GM18508 (cell line): ENCODE measurements at regions not wholly inside any gene's neighbourhood (a gene's known extent, or its start where the extent isn't known, plus 50 kb on each side); places are given as distances from the start of the nearest gene placed in this dataset.

Experiments
- ATAC-seq: cut with Tn5 transposase; IDR thresholded peaks from one replicate; pipeline ENCODE4 v1.9.1; 2021; ENCODE audit warnings: moderate number of reproducible peaks; ENCODE audit not compliant: insufficient read depth, unreplicated experiment

- no peak for ATAC-seq
Observed at GRCh38 chr6:106918115-106918514, 56.4 kb downstream of the CD24 start.

DNA sequence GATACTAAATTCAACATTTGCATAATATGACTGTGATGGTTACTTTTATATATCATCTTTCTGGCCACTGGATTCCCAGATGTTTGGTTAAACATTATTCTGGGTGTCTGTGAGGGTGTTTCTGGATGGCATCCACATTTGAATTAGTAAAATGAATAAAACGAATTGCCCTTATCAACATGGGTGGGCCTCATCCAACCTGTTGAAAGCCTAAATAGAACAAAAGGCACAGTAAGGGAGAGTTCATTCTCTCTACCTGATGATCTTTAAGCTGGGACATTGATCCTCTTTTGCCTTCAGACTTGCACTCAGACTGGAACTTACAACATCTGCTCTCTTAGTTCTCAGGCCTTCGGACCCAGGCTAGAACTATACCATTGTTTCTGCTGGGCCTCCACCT lies 57.6 kb downstream of the CD24 start:
- ATAC-seq, result no peak

DNA sequence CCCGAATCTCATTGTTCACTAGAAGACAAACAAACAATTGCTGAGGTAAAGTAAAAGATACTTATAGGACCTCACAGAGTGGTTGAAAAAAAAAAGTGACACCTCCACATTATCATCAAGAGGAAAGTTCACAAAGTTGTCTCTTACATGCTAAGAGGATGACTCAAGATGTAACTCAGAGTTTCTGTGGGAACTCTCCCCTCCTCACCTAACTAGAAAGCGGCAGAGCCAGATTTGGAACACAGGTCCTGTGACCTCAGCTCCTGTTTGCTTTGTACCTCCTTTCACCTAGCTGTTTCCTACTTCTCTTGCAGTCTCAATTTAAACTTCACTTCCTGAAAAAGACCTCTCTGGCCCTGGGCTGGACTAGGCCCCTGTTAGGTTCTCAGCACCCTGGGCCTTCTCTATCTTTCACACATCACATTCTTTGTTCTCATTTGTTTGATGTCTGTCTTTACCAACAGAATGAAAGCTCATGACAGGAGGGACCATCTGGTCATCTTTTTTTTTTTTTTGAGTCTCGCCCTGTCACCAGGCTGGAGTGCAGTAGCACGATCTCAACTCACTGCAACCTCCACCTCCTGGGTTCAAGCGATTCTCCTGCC lies 60.8 kb downstream of the CD24 start:
- no peak for ATAC-seq

DNA sequence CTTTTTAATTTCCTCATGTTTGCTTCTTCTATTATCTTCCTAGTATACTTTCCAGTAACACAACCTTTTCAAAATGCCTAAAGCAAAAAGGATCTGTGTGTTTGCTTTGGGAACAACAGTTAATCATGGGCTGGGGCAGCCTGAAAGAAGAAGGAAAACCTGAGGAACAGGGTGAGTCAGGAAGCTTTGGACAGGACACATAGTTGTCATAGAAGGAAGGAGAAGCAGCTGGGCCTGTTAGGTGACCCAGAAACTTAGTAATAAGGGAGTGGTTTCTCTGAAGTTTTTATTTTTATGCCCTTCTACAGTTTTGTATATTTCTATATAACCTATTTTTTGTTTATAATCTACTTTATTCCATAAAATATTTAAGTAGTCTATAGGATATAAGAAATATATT lies 61.4 kb downstream of the CD24 start:
- no peak for ATAC-seq

- no peak for ATAC-seq
Observed at GRCh38 chr6:106912091-106912490, 62.4 kb downstream of the CD24 start.

- ATAC-seq, result no peak
Observed at GRCh38 chr6:106910999-106911949, 63.3 kb downstream of the CD24 start.

DNA sequence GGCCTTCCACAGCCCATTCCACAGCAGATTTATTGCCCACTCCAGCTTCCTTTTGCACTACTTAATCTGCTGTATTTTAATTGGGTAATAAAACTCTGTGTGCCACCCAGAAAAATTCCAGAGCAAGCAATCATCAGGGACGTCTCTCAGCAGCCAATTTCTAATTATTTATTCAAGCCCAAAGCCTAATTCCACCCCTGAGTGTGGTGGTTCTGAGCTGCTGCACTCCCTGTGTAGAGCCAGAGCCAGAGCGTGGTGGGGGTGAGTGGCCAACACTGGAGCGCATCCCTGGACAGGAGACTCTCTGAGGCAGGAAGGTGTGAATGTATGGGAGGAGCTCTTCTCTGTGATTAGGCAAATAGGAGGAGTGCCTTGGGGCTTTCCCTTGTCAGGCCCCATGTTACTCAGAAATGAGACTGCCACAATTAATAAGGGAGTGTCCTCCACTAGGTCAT lies 66.1 kb downstream of the CD24 start:
- ATAC-seq, result no peak

DNA sequence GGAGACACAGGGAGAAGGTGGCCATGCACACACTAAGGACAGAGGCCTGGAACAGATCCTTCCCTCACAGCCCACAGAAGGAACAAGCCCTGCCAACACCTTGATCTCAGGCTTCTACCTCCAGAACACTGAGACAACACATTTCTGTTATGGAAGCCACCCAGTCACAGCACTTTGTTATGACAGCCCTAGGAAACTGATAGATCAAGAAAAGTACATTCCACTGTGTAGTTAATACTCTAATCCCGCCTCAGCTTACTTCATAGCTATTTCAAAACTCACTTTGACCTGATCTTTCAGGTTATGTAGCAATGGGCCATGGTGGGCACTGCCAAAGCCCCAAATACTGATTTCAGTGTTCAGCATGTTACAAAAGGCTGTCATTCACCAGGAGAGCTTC lies 66.8 kb downstream of the CD24 start:
- ATAC-seq, result no peak

- ATAC-seq, result no peak
Observed at GRCh38 chr6:106906232-106906631, 68.3 kb downstream of the CD24 start.

DNA sequence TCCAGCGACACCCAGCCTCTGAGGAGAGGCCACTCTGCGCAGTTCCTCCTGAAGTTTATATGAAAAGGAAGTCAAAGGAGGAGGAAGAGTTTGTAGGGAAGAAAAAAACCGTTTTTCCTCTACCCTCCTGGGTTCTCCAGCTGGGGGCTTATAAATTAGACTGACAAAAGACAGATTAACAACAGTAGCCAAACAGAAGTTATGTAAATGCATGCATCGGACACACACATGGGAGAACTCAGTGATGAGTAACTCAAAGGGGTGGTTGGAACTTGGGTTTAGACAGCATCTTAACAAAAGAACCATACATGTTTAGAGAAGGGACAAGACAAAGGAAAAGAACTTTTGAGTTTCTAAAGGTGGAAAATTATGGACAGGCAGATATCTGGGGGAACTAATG lies 71.2 kb downstream of the CD24 start:
- ATAC-seq, result no peak

- no peak for ATAC-seq
Observed at GRCh38 chr6:106901062-106901461, 73.5 kb downstream of the CD24 start.

DNA sequence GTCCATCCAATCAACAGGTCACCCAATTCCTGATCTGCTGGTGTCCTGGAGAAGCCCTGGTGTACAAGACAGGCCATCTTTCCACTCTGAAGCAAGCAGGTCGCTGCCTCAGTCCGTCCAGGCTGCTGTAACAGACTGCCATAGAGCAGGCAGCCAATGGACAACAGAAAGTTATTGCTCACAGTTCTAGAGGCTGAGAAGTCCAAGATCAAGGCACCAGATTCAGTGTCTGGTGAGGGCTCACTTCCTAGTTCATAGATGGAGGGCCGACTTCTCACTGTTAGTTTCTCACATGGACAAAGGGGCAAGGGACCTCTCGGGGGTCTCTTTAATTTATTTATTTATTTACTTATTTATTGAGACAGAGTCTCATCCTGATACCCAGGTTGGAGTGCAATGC lies 74.8 kb downstream of the CD24 start:
- ATAC-seq, result no peak

- ATAC-seq, result no peak
Observed at GRCh38 chr6:106897580-106897979, 76.9 kb downstream of the CD24 start.

- ATAC-seq, result no peak
Observed at GRCh38 chr6:106895703-106896040, 78.9 kb downstream of the CD24 start.

GRCh38 chr6:106894978-106895702 lies 79.4 kb downstream of the CD24 start:
- no peak for ATAC-seq

GRCh38 chr6:106892186-106892585 lies 82.3 kb downstream of the CD24 start:
- no peak for ATAC-seq

- no peak for ATAC-seq
Observed at GRCh38 chr6:106890447-106890846, 84.1 kb downstream of the CD24 start.

- no peak for ATAC-seq
Observed at GRCh38 chr6:106889692-106890091, 84.8 kb downstream of the CD24 start.

DNA sequence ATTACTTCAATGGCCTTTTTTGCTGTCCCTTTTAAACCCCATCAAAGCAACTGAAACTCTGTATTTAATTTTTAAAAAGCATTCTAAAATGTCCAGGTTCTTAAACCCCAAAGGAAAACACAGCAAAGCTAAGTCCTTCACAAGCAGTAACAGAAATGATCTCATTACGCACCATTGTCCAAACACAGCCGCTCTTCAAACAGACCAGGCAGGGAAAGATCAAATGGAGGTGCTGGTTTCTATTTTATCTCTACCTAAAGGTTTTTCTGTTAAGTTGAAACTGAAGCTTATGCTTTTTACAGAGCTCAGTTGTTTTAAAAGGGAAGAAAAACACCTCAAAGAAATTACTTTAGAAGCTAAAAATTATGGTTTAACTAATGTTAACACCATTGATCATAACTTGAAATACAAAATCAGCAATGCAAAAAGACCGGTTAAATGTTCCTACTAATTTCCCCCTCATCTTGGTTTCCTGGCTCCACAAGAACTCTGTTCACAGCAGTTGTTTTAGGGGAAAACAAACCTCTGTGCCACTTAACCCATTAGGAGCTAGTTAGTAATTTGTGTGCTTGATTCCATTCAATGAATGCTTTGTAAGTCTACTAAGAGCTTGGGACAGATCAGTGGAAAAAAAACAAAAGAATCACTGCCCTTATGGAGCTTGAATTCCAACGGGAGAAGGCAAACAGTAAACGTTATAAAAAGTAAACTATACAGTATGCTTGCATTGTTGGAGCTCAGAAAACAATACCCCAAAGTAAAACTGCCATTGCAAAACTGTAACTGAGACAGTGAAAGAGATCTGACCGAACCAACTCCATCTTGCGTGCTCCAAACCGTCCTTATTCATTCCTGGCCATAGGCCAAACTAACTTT lies 87.4 kb downstream of the CD24 start:
- no peak for ATAC-seq
